Activated CD4-positive, alpha-beta T cell treated with anti-CD3 and anti-CD28 coated beads, Interleukin-2, Interleukin-4, amounts not matched to agents 100 ng/mL and 50 ng/mL, durations not matched to agents 16 hours and 8 hours (primary cell): ENCODE measurements at regions not wholly inside any gene's neighbourhood (a gene's known extent, or its start where the extent isn't known, plus 50 kb on each side); places are given as distances from the start of the nearest gene placed in this dataset.
A peak's percentile ranks its signal among the peaks of the same experiment; 100 is the strongest.
"Not testable (repeated sequence)": the region's sequence is repeated elsewhere in the genome, so short reads cannot be mapped to it uniquely, and the experiment has no call there.

Experiments used
- DNase-seq: peaks from one replicate; pipeline ENCODE4 v3.0.0-alpha.2; 2020; ENCODE audit warnings: low spot score

DNA sequence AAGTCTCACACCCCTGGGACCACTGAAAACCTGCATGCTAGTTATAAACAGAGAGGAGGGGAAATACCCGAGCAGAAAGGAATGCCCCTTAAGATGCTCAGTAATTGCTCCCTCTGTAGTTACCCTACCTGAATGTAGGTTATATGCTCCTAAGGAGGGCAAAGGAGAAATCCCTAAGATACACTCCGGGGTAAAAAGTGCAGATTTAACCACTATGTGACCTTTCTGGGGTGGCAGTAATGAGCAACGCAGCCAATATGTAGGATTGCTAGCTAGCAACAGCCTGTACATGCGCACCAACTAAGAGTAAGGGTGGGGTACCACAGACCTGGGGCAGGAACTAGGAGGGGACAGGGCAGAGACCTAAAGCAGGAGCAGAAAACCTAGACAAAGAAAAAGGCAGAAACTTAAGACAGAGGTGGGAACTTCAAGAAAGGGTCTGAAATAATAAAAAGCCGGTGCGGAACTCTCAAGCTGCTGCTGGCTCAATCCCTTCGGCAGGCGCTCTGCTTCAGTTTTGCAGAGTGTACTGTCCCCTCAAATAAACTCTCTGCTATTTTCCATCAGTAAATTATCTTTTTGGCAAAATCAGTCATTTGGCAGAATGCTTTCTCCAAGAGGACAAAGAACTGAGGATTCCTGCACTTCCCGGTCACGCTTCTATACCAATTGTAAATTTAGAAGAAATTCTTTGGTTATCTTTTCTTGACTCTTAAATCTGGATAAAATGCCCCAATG lies 823.8 kb downstream of the CDH11 start:
- DNase-seq = no peak

DNA sequence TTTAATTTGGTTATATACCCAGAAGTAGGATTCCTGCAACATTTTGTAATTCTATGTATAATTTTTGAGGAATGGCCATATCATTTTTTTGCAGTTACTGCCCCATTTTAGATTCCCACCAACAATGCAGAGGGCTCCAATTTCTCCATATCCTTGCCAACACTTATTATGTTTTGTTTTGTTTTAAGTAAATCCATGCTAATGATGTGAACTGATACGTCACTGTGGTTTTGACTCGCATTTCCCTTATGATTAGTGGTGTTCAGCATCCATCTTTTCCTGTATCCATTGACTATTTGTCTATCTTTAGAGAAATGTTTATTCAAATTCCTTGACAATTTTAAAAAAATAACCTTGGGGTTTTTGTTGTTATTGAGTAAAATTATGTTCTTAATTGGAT lies 826.4 kb downstream of the CDH11 start:
- no peak for DNase-seq

DNA sequence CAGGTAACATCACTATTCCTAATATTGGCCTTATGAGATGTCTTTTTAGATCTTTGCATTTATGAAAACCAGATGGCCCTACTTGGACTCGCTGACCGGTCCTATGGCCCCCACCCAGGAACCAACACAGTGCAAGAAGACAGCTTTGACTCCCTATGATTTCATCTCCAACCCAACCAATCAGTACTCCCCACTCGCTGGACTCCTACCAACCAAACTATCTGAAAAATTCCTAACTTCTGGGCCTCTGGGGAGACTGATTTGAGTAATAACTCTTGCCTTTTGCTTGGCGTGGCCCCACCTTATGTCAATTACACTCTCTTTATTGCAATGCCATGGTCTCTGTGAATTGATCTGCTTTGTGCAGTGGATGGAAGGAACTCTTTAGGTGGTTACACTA lies 828.9 kb downstream of the CDH11 start:
- no peak for DNase-seq

DNA sequence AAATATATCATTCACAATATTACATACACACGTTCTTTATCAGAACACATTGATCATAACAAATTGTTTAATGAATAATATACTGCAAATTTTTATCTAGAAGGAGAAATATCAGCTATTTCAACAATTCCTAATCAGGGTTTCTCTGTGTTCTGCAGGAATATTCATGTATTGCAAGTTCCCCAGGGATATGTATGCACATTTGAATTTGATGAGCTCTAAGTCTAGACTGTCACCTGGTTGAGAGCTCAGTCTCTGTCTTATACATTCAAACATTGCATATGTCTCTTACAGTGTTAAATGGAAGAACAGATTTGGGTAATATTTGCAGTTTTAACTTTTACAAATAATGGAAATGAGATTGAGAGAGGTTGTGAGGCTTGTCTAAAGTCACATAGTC lies 829.7 kb downstream of the CDH11 start:
- DNase-seq = no peak

DNA sequence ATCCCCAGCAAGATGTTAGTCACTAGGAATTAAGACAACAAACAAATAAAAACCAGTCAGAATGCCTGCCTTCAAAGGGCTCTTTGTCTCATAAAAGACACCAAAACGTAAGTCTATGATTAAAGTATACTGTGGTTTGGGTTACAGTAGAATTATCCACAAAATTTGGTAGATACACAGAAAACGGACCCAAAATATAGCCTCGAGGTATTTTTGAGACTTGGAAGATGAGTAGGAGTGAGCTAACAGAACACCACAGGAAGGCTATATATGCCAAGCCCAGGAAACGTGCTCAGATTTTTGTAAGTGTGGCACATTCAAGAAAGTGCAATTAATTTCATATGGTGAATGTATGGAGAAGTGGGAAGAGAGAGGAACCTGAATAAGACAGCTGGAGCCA lies 831.4 kb downstream of the CDH11 start:
- no peak for DNase-seq

DNA sequence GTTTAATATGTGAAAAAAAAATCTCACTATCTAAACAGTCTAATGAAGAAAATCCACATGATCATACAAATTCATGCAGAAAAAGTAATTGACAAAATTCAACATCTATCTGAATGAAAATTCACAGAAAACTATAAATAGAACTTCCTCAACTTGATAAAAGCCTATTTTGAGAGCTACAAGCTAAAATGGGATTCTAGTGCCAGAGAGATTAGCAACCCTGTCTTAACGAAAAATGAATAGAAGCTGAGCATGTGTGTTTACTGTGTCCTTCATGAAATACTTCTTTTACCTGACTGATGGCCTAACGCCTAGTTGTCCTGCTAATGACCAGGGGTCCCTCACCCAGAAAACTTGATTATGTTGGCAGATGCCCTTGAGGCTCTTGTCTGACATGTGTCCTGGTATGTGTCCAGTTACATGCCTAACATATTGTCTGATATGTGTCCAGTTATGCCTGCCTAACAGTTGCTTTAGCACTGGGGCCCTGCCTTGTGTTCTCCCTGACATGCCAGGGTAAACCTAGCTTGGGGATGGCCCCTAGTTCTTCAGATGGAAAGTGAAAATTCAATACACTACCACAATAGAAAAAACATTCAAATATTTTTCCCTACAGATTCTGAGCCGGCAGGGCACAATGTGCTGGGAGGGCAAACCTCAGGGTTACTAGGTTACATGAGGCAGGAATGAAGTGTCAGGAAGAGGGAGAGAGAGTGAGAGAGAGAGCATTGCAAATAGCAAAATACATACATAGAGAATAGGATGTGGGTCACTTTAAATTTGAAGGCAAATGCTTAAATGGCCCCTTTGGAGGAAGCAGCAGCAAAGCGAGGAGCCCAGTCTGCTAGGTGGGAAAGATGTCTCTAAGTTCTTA lies 834.0 kb downstream of the CDH11 start:
- no peak for DNase-seq

DNA sequence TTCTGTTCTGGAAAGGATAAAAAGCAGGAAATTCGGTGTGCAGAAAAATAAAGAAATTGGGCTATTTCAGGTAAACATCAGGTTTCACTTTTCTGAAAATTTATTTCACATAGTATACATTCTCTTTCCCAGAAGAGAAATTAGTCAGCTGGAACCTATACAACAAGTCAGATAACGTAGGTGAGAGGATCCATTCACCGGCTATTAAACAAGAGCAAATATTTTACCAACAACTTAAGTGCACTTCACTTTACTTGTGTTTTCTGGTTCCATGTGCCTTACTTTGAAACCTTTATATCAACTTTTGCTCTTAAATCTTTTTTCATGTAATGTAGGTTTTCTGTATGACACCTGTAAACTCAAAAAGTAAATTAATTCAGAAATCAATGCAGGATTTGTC lies 839.7 kb downstream of the CDH11 start:
- no peak for DNase-seq

DNA sequence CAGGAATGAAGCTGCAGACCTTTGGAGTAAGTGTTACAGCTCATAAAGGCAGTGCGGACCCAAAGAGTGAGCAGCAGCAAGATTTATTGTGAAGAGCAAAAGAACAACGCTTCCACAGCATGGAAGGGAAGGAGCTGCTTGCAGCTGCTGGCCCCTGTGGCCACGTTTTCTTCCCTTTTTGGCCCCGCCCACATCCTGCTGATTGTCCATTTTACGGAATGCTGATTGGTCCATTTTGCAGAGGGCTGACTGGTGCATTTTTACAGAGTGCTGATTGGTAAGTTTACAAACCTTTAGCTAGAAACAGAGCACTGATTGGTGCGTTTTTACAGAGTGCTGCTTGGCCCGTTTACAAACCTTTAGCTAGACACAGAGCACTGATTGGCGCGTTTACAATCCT lies 841.5 kb downstream of the CDH11 start:
- DNase-seq = no peak

DNA sequence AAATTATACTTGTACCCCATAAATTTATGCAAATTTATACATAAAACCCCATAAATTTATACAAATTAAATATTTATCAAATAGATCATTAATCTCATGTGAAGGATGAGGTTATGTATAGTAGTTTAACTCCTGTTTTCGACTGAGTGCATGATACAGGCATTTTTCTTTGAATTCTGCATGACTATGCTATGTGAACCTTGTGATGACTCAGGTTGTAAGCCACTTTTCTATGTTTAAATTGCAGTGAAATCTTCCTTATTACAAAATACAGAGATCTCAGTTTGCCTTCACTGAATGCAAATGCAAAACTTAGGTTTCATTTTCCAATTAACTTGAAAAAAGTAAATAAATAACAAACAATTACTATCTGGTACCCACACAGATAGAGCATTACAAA lies 843.7 kb downstream of the CDH11 start:
- DNase-seq = no peak

DNA sequence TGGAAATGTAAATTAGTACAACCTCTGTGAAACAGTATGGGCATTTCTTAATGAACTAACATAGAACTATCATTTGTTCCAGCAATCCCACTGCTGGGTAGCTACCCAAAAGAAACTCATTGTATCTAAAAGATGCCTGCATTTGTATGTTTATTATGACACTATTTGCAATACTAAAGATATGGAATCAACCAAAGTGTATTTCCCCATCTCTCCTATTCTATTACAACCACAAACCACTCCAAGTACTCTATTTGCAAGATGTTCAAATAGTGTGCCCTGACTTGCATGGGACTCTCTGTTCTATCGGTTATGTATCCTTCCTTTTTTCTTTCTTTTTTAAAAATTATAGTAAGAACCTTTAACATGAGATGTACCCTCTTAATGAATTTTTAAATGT lies 845.2 kb downstream of the CDH11 start:
- no peak for DNase-seq

DNA sequence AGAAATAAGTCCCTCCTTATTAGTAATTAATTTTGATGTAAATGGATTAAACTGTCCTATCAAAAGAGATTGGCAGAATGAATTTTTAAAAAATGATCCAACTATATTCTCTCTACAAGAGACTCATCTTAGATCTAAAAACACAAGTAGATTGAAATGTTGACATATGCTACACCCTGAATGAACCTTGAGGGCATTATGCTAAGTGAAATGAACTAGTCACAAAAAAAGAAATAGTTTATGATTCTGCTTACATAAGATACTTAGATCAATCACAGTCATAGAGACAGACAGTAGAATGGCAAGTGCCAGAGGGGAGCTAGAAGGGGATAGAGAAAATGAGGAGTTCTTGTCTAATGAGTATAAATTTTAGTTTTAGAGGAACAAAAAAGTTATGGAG lies 849.8 kb downstream of the CDH11 start:
- no peak for DNase-seq

DNA sequence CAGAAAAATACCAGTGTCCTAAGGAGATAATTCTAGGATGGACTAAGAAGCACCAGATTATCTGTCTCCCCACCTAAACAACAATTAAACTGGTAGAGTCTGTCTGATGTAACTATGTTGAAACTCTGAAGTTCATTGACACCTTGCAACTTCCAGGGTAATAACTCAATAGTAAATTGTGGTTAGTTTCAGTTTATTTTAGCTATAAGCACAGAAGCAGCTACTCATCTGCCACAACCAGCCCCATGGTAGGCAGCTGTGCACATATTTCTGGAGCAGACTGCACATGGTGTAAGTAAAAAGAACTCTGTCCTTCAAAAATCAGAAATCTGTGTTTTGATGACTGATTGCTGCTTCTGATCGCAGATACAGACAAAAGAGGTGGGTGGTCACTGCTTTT lies 852.1 kb downstream of the CDH11 start:
- no peak for DNase-seq

DNA sequence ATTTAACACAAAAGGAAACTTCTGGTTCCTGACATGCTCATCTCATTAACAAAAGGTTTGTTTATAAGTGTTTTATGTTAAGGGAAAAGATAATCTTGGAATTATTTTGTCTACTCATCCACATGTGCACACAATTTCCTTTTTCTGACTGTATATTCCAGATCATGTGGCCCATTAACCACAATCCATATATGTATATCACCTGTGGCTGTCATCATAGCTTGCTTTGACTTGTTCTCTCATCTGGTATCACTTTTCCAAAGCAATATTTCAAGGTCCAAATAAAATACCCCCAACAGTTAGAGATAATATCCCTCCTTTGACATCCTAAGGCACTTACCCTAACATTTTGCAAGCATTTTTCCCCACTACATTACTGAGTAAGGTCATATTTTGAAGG lies 856.1 kb downstream of the CDH11 start:
- no peak for DNase-seq

DNA sequence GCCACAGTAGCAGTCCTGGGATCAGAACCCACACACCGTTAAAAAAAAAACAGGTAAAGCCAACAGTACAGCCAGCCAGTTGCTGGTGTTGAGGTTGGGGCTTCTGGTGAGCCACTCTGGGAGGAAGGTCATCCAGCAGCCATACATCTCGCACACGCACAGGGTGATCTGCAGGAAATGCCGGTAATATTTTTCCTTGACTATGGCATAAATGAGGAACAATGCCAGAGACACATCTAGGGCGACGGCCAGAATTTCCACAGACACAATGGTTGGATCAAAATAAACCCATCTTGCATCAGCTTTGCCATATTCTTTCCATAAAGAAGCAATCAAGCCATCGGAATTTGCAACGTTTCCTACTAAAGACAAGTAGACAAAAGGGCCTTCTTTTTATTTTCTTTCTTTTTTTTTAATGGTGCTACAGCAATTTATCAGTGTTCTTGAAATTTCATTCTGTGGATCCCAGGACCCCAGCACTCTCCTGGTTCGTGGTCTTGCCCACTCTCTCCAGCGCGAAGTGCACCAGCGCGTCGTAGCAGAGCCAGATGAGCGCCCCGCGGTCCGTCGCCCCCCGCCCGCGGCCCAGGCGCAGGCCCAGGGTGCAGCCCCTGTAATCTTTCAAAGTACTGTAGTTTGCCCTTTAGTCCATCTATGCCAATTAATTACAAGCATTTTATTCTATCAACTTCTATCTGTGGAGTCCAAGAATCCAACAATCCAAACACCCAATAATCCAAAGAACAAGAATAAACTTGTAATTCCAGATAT lies 861.0 kb downstream of the CDH11 start:
- not testable (repeated sequence) for DNase-seq

DNA sequence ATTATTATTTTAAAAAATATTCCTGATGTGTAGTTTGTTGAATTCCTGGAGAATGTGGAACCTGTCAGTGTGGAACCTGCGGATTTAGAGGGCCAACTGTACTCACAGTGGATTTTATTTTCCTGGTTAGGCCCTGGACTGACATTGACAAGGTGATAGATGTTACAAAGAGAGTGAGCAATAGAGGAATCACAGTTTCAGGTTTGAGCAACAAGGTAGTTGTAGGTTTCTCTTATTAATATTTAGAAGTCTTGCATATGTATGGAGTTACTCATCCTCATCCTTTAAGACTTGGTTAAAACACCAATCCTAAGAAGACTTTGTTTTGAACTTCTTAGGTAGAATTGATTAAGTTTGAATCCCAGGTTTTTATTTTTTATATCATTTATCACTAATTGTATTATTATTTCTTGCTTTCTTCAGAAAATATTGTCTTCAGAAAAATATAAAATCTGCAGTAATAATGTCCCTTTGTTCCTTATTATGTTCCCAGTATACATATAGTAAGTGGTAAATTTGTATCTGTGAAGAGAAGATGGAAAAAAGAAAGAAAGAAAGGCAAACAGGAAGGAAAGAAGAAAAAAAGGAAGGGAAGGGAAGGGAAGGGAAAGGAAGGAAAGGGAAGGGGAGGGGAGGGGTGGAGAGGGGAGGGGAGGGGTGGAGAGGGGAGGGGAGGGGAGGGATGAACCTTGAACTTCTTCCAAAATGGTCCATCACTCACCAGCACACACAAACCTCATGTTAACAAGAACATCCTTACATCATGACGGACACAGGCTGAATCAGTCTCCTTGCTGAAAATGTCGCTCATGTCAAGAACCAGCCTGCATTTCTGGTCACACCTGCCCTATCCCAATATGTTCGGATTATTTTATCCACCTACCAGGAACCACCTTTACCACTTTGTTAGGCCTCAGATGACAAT lies 867.2 kb downstream of the CDH11 start:
- DNase-seq = no peak

DNA sequence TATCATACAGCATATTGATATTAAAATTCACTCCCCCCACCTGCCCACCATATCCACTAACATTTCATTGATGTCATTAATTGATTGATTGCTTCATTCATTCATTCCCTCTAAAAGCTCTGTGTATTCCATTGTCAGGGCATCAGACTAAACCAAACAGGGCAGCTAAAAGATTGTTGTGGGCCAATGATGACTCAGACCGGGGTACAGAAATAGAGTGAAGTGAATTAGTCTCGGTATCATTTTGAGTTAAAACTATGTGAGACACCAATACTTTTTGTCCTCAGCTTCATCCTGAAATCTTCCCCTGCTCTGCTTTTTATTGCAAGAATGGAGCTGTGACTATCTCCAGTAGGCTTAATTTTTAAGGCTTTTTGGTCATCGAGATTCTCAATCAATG lies 868.3 kb downstream of the CDH11 start:
- peak; percentile 2 for DNase-seq

DNA sequence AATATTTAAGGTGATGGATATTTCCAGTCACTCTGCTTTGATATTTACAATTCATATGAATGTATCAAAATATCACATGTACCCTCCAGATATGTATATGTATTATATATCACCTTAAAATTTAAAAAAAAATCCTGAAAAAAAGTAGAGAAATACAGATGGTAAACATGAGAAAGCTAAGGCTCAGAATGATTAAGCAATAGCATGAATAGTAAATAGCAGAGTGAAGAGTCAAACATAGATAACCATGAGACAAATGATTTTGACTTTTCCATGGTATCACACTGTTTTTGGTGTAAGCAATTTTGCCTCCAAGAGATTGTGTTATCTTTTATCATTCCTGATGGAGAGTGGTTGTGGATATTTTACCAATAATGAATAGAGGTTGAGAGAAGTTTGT lies 868.8 kb downstream of the CDH11 start:
- DNase-seq = no peak

DNA sequence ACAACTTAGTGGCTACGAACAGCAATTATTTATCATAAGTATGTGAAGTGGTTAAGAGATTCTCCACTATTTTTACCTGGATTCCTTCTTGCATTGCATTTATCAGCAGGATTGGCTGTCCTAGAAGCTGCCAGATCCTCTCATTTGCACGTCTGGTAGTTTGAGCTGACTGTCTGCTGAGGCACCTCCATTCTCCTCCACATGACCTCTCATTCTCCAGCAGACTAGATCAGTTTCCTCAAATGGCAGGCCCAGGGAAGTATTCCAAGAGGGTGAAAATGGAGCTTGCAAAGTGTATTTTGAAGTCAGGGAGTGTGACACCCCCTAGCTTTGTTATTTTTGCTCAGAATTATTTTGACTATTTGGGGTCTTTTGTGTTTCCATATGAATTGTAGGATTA lies 870.1 kb downstream of the CDH11 start:
- DNase-seq = no peak

DNA sequence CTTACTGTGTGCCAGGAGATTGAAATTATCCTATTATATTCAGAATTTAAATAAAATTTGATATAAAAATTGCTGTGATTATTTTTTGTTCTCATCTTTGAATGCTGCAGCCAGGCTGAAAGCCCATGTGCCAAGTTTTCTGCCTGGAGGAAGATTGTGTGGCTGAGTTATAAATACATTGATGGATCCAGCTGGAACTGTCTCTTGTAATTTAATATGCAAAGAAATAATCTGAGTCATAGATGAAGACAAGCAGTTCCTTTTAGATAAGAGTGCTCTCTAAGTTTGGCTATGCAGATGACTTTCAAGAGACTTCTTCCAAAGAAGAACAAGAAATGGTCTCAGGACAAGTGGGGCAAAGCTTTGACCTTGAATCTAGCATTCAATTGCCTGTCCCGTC lies 871.0 kb downstream of the CDH11 start:
- DNase-seq = no peak

DNA sequence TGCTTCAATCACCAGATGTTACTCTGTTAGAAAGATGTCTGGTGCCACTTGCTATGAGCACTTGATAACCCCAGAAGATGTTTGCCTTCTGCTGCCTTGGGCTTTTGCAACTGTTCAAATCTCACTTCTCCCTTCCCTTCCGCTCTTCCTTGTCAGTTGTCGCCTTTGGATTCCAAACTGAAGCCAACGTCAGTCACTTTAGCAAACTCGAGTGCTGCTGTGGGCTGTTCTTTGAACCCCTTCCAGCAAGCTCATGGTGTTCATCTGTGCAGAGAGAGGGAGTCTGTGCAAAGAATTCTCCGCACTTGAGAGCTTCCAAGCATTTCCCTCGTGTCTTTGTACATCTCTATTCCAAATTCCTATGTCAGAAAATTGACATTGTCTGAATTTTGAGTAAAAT lies 879.4 kb downstream of the CDH11 start:
- no peak for DNase-seq

DNA sequence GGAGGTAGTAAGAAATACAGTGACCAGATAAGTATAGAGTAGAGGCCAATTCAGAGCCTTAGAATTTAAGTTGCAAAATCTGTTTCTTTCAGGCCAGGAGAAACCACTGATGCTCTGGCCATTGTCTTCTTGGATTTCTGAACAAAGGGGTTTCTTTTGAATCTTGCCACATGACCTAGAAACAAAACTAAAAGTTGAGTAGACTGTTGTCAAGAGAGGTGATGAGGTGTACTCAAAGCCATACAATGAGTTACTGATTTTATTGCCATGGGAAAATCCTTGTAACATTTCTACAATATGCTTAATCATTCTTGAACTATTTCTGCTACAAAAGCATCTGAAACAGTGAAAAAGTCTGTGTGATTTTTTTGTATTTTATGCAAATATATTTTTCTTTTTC lies 881.3 kb downstream of the CDH11 start:
- DNase-seq = no peak

DNA sequence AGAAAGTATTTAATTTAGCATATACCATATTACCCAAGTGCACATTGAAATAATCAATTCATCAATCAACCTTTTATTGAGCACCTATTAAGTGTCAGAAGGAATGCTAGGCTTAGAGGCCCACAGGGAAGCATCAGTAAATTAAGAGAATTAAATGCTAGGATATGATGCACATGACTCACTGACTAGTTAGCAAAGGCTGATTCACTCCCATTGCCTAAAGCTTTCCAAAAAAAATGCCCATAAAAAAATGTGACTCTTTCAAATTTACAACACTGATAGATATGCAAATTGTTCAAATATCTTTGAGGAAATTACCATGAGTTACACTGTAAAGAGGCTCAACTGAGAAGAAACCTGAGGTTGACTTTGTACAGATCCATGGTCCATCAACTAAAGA lies 883.3 kb downstream of the CDH11 start:
- DNase-seq = no peak
